PC-3 (cell line): ENCODE measurements at regions not wholly inside any gene's neighbourhood (a gene's known extent, or its start where the extent isn't known, plus 50 kb on each side); places are given as distances from the start of the nearest gene placed in this dataset.

ENCODE experiments used
- EZH2phosphoT487 ChIP-seq: fragments of 300-600 bp; sonication (generic); IDR thresholded peaks from 2 replicates; pipeline ENCODE4 v1.6.1; 2018; ENCODE audit warnings: mild to moderate bottlenecking, antibody characterized with exemption, low read length, borderline replicate concordance
- TF ChIP-seq, protein P1 (sequence below): fragments of 300-600 bp; sonication (generic); conservative IDR thresholded peaks from 2 replicates; pipeline ENCODE4 v1.5.1; 2017; ENCODE audit warnings: antibody characterized with exemption, low read depth, mild to moderate bottlenecking, low read length

DNA sequence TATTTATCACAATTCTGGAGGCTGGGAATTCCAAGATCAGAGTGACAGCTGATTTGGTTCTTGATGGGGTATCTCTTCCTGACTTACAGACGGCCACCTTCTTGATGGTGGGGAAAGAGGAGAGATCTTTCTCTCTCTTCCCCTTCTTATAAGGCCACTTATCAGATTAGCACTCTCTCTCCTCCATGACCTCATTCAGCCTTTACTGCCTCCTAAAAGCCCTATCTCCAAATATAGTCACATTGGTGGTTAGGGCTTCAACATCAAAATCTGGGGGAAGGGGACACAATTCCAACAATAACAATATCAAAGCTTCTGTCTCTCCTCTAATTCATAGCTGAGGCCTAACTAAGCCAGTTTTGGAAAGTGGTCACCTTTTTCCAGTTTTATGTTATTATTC, 91.7 kb upstream of the MBNL1 start:
- TF ChIP-seq, protein P1, sequence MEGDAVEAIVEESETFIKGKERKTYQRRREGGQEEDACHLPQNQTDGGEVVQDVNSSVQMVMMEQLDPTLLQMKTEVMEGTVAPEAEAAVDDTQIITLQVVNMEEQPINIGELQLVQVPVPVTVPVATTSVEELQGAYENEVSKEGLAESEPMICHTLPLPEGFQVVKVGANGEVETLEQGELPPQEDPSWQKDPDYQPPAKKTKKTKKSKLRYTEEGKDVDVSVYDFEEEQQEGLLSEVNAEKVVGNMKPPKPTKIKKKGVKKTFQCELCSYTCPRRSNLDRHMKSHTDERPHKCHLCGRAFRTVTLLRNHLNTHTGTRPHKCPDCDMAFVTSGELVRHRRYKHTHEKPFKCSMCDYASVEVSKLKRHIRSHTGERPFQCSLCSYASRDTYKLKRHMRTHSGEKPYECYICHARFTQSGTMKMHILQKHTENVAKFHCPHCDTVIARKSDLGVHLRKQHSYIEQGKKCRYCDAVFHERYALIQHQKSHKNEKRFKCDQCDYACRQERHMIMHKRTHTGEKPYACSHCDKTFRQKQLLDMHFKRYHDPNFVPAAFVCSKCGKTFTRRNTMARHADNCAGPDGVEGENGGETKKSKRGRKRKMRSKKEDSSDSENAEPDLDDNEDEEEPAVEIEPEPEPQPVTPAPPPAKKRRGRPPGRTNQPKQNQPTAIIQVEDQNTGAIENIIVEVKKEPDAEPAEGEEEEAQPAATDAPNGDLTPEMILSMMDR = no peak
- TF ChIP-seq EZH2phosphoT487 = no peak
